HEK293 (cell line): ENCODE measurements at regions not wholly inside any gene's neighbourhood (a gene's known extent, or its start where the extent isn't known, plus 50 kb on each side); places are given as distances from the start of the nearest gene placed in this dataset.

Experiments
- CTCF ChIA-PET: fragments of 350-600 bp; formaldehyde crosslinking; extraction: SDS; loops from one replicate; lab custom pipeline; 2021; ENCODE audit warnings: antibody characterized with exemption; lab: Yijun Ruan, JAX
- POLR2A ChIA-PET: fragments of 300-600 bp; formaldehyde crosslinking; extraction: SDS; loops from one replicate; lab custom pipeline; 2020; ENCODE audit warnings: antibody characterized with exemption, inconsistent platforms; lab: Yijun Ruan, JAX
- H3K27ac ChIP-seq: fragments of 200-500 bp; sonication (Bioruptor generic); 2 replicates; pipeline ENCODE4 v1.5.1; 2014; ENCODE audit warnings: low read depth, low read length, control low read depth, inconsistent platforms; ENCODE audit errors: extremely low read depth
- H3K36me3 ChIP-seq, 2 experiments: fragments of 200-500 bp in 1 of 2; sonication (Bioruptor generic) in 1 of 2; 1 replicate in 1 of 2; 2 replicates in 1 of 2; pipeline ENCODE4 v1.5.1; 2014 to 2017; ENCODE audit warnings: inconsistent platforms in 2 of 2, low read length in 2 of 2; ENCODE audit not compliant: control insufficient read depth in 2 of 2, insufficient read depth in 1 of 2
- H3K4me1 ChIP-seq: fragments of 200-500 bp; sonication (Bioruptor generic); 2 replicates; pipeline ENCODE4 v1.5.1; 2014; ENCODE audit warnings: mild to moderate bottlenecking, low read length, inconsistent platforms; ENCODE audit not compliant: control insufficient read depth, insufficient read depth
- H3K4me3 ChIP-seq: 2 replicates; pipeline ENCODE4 v1.5.1; 2011; ENCODE audit warnings: low read depth, mild to moderate bottlenecking, control low read depth, low read length, moderate library complexity
- H3K9me3 ChIP-seq: fragments of 200-500 bp; sonication (Bioruptor generic); 2 replicates; pipeline ENCODE4 v1.5.1; 2014; ENCODE audit warnings: low read depth, low read length, inconsistent platforms; ENCODE audit not compliant: control insufficient read depth, insufficient read depth
- AEBP2 ChIP-seq: fragments of 450-650 bp; formaldehyde crosslinking; IDR thresholded peaks from 2 replicates; pipeline ENCODE4 v1.5.1; 2016; ENCODE audit warnings: missing biosample characterization, missing genetic modification characterization, borderline replicate concordance
- BCL11B ChIP-seq: fragments of 450-650 bp; formaldehyde crosslinking; IDR thresholded peaks from 2 replicates; pipeline ENCODE4 v1.5.1; 2016; ENCODE audit warnings: low read depth, missing biosample characterization, missing genetic modification characterization
- EGR2 ChIP-seq: fragments of 450-650 bp; formaldehyde crosslinking; IDR thresholded peaks from 2 replicates; pipeline ENCODE4 v1.5.1; 2016; ENCODE audit warnings: low read depth, missing biosample characterization, missing genetic modification characterization
- MYNN ChIP-seq: fragments of 450-650 bp; formaldehyde crosslinking; IDR thresholded peaks from 2 replicates; pipeline ENCODE4 v1.5.1; 2016; ENCODE audit warnings: missing biosample characterization, missing genetic modification characterization, borderline replicate concordance
- REST ChIP-seq: fragments of 450-650 bp; formaldehyde crosslinking; IDR thresholded peaks from 2 replicates; pipeline ENCODE4 v1.5.1; 2016; ENCODE audit warnings: missing biosample characterization, missing genetic modification characterization
- SCRT2 ChIP-seq: fragments of 450-650 bp; formaldehyde crosslinking; IDR thresholded peaks from 2 replicates; pipeline ENCODE4 v1.5.1; 2016; ENCODE audit warnings: missing biosample characterization, missing genetic modification characterization
- ZBTB11 ChIP-seq: fragments of 450-650 bp; formaldehyde crosslinking; conservative IDR thresholded peaks from 2 replicates; pipeline ENCODE4 v1.5.1; 2016; ENCODE audit warnings: low read depth, missing biosample characterization, missing genetic modification characterization
- ZBTB44 ChIP-seq: fragments of 450-650 bp; IDR thresholded peaks from 2 replicates; pipeline ENCODE4 v1.5.1; 2018; ENCODE audit warnings: missing biosample characterization, mild to moderate bottlenecking, missing genetic modification characterization
- ZFP41 ChIP-seq: fragments of 450-650 bp; formaldehyde crosslinking; IDR thresholded peaks from 2 replicates; pipeline ENCODE4 v1.5.1; 2016; ENCODE audit warnings: missing biosample characterization, missing genetic modification characterization, borderline replicate concordance
- ZNF10 ChIP-seq: fragments of 450-650 bp; formaldehyde crosslinking; IDR thresholded peaks from 2 replicates; pipeline ENCODE4 v1.5.1; 2017; ENCODE audit warnings: missing biosample characterization, missing genetic modification characterization
- ZNF169 ChIP-seq: fragments of 450-650 bp; formaldehyde crosslinking; IDR thresholded peaks from 2 replicates; pipeline ENCODE4 v1.5.1; 2016; ENCODE audit warnings: missing biosample characterization, missing genetic modification characterization
- ZNF274 ChIP-seq, 2 experiments: fragments of 200-500 bp in 1 of 2; fragments of 450-650 bp in 1 of 2; sonication (Bioruptor generic) in 1 of 2; formaldehyde crosslinking in 1 of 2; IDR thresholded peaks; 2 replicates each; pipeline versions ENCODE4 v1.5.1 to v1.6.1; 2014 to 2016; ENCODE audit warnings: borderline replicate concordance in 1 of 2, inconsistent platforms in 1 of 2, low read length in 1 of 2, missing biosample characterization in 1 of 2, missing genetic modification characterization in 1 of 2
- ZNF292 ChIP-seq: fragments of 450-650 bp; formaldehyde crosslinking; IDR thresholded peaks from 2 replicates; pipeline ENCODE4 v1.5.1; 2016; ENCODE audit warnings: low read depth, missing biosample characterization, missing genetic modification characterization, borderline replicate concordance
- ZNF560 ChIP-seq: fragments of 450-650 bp; formaldehyde crosslinking; IDR thresholded peaks from 2 replicates; pipeline ENCODE4 v1.5.1; 2017; ENCODE audit warnings: missing biosample characterization, missing genetic modification characterization, borderline replicate concordance
- ZNF596 ChIP-seq: fragments of 450-650 bp; IDR thresholded peaks from 2 replicates; pipeline ENCODE4 v1.5.0; 2018; ENCODE audit warnings: missing biosample characterization, mild to moderate bottlenecking, missing genetic modification characterization, moderate library complexity
- ZNF610 ChIP-seq: fragments of 450-650 bp; formaldehyde crosslinking; IDR thresholded peaks from 2 replicates; pipeline ENCODE4 v1.5.1; 2016; ENCODE audit warnings: missing biosample characterization, missing genetic modification characterization, borderline replicate concordance
- ZNF654 ChIP-seq: fragments of 450-650 bp; formaldehyde crosslinking; IDR thresholded peaks from 2 replicates; pipeline ENCODE4 v1.5.1; 2016; ENCODE audit warnings: low read depth, missing biosample characterization, missing genetic modification characterization
- ZNF707 ChIP-seq: fragments of 450-650 bp; formaldehyde crosslinking; IDR thresholded peaks from 2 replicates; pipeline ENCODE4 v1.5.1; 2016; ENCODE audit warnings: missing biosample characterization, missing genetic modification characterization
- ZNF791 ChIP-seq: fragments of 450-650 bp; formaldehyde crosslinking; IDR thresholded peaks from 2 replicates; pipeline ENCODE4 v1.5.1; 2016; ENCODE audit warnings: missing biosample characterization, missing genetic modification characterization
- ZXDB ChIP-seq: fragments of 450-650 bp; formaldehyde crosslinking; IDR thresholded peaks from 2 replicates; pipeline ENCODE4 v1.5.1; 2016; ENCODE audit warnings: missing biosample characterization, missing genetic modification characterization

GRCh38 chr2:156745619-156746018 is 309.4 kb downstream of the GPD2 start:
- Histone ChIP-seq H3K9me3 (no peaks in the 10 kb centered on the region), H3K4me3 (no peak overlapping the region), H3K27ac (no peak overlapping the region)
- CTCF ChIA-PET = interaction anchor here (0.7 to 1.0 kb wide), 3 partner anchors 20 to 286 kb away, joined by 3 read pairs; no protein-coding TSS in a partner anchor
- TF ChIP-seq ZNF596 (tag by site-specific recombination) (no peak), SCRT2 (tag by site-specific recombination) (no peak), ZNF610 (tag by site-specific recombination) (no peak), ZBTB11 (tag by site-specific recombination) (no peak), ZFP41 (tag by site-specific recombination) (no peak), ZNF560 (tag by site-specific recombination) (no peak), ZNF169 (tag by site-specific recombination) (no peak), ZXDB (tag by site-specific recombination) (no peak), BCL11B (tag by site-specific recombination) (no peak), ZNF274 (IDR thresholded peaks at IDR 0.05; ENCODE audit: low read length) (no peak), ZNF274 (tag by site-specific recombination; IDR thresholded peaks at IDR 0.05; ENCODE audit: borderline replicate concordance) (no peak), ZNF707 (tag by site-specific recombination) (no peak), ZBTB44 (tag by site-specific recombination) (no peak), ZNF791 (tag by site-specific recombination) (no peak), MYNN (tag by site-specific recombination) (no peak), EGR2 (tag by site-specific recombination) (no peak), ZNF292 (tag by site-specific recombination) (no peak), ZNF10 (tag by site-specific recombination) (no peak), REST (tag by site-specific recombination) (no peak), ZNF654 (tag by site-specific recombination) (no peak), AEBP2 (no peak)
- TF ChIP-seq, all 188 proteins: peak for 0
- no peaks in the 10 kb centered on the region for H3K4me1 ChIP-seq
- no peaks in the 10 kb centered on the region for H3K36me3 ChIP-seq
- POLR2A ChIA-PET = no interaction called here
